OCI-LY1 (cell line): ENCODE measurements at regions not wholly inside any gene's neighbourhood (a gene's known extent, or its start where the extent isn't known, plus 50 kb on each side); places are given as distances from the start of the nearest gene placed in this dataset.

Experiments
- CTCF ChIP-seq: fragments of 200-600 bp; sonication (generic), shearing (Covaris generic); IDR thresholded peaks from 2 replicates; pipeline ENCODE4 v1.5.1; 2017; ENCODE audit warnings: mild to moderate bottlenecking, antibody characterized with exemption, low read length, moderate library complexity, mixed read lengths
- EZH2 ChIP-seq: fragments of 200-600 bp; sonication (generic), shearing (Covaris generic); IDR thresholded peaks from 2 replicates; pipeline ENCODE4 v1.8.0; 2017; ENCODE audit warnings: borderline replicate concordance, mixed run types, mild to moderate bottlenecking, antibody characterized with exemption, low read length, moderate library complexity, mixed read lengths

- TF ChIP-seq CTCF (no peak), EZH2 (no peak)
Measured at GRCh38 chr4:17385403-17385802, 126.5 kb downstream of the QDPR start.
